H9 (cell line): ENCODE measurements at regions not wholly inside any gene's neighbourhood (a gene's known extent, or its start where the extent isn't known, plus 50 kb on each side); places are given as distances from the start of the nearest gene placed in this dataset.

ENCODE experiments used
- DNase-seq: peaks from one replicate; pipeline ENCODE4 v3.0.0-alpha.2; 2017
- H2AFZ ChIP-seq: one replicate; pipeline ENCODE4 v1.6.1; 2013; ENCODE audit warnings: mild to moderate bottlenecking, low read length, control low read depth, moderate library complexity
- H2AK5ac ChIP-seq: 2 replicates; pipeline ENCODE4 v1.6.1; 2013; ENCODE audit warnings: low read length, control low read depth, mixed read lengths; ENCODE audit not compliant: insufficient read length
- H2BK120ac ChIP-seq: one replicate; pipeline ENCODE4 v1.6.1; 2013; ENCODE audit warnings: low read depth, mild to moderate bottlenecking, low read length, control low read depth, inconsistent platforms; ENCODE audit not compliant: poor library complexity, severe bottlenecking
- H2BK12ac ChIP-seq: 2 replicates; pipeline ENCODE4 v1.6.1; 2013; ENCODE audit warnings: low read length, control low read depth, mixed read lengths, low read depth; ENCODE audit not compliant: insufficient read length
- H2BK15ac ChIP-seq: 2 replicates; pipeline ENCODE4 v1.6.1; 2013; ENCODE audit warnings: low read depth, low read length, control low read depth
- H2BK20ac ChIP-seq: one replicate; pipeline ENCODE4 v1.6.1; 2013; ENCODE audit warnings: low read depth, mild to moderate bottlenecking, low read length, control low read depth, inconsistent platforms; ENCODE audit not compliant: poor library complexity, severe bottlenecking
- H2BK5ac ChIP-seq: 2 replicates; pipeline ENCODE4 v1.6.1; 2013; ENCODE audit warnings: low read length, control low read depth, mixed read lengths; ENCODE audit not compliant: insufficient read length
- H3K14ac ChIP-seq: 2 replicates; pipeline ENCODE4 v1.6.1; 2013; ENCODE audit warnings: low read length, control low read depth; ENCODE audit not compliant: insufficient read depth
- H3K18ac ChIP-seq: 2 replicates; pipeline ENCODE4 v1.6.1; 2013; ENCODE audit warnings: low read depth, mild to moderate bottlenecking, mixed read lengths, low read length, control low read depth; ENCODE audit not compliant: insufficient read length
- H3K23ac ChIP-seq: 2 replicates; pipeline ENCODE4 v1.6.1; 2013; ENCODE audit warnings: low read length, control low read depth, mixed read lengths, low read depth; ENCODE audit not compliant: insufficient read length
- H3K23me2 ChIP-seq: 2 replicates; pipeline ENCODE4 v1.6.1; 2013; ENCODE audit warnings: low read depth, mild to moderate bottlenecking, mixed read lengths, low read length, control low read depth; ENCODE audit not compliant: insufficient read length, poor library complexity, severe bottlenecking
- H3K27ac ChIP-seq: 2 replicates; pipeline ENCODE4 v1.5.1; 2013; ENCODE audit warnings: low read length, control low read depth, mixed read lengths, low read depth; ENCODE audit not compliant: insufficient read length
- H3K27me3 ChIP-seq: 2 replicates; pipeline ENCODE4 v1.6.1; 2013; ENCODE audit warnings: low read length, control low read depth, inconsistent platforms; ENCODE audit not compliant: insufficient read depth
- H3K4ac ChIP-seq: 2 replicates; pipeline ENCODE4 v1.6.1; 2013; ENCODE audit warnings: low read depth, mild to moderate bottlenecking, control low read depth, inconsistent platforms, low read length, moderate library complexity
- H3K4me1 ChIP-seq: 2 replicates; pipeline ENCODE4 v1.6.1; 2013; ENCODE audit warnings: low read length, control low read depth, inconsistent platforms; ENCODE audit not compliant: insufficient read depth
- H3K4me2 ChIP-seq: 2 replicates; pipeline ENCODE4 v1.6.1; 2013; ENCODE audit warnings: low read length, control low read depth, mixed read lengths; ENCODE audit not compliant: insufficient read length, insufficient read depth
- H3K56ac ChIP-seq: 2 replicates; pipeline ENCODE4 v1.6.1; 2013; ENCODE audit warnings: low read depth, mild to moderate bottlenecking, mixed read lengths, low read length, control low read depth; ENCODE audit not compliant: insufficient read length
- H3K79me1 ChIP-seq: 2 replicates; pipeline ENCODE4 v1.6.1; 2013; ENCODE audit warnings: low read depth, mild to moderate bottlenecking, moderate library complexity, low read length, control low read depth, inconsistent platforms; ENCODE audit not compliant: insufficient read depth, poor library complexity, severe bottlenecking
- H3K79me2 ChIP-seq: 2 replicates; pipeline ENCODE4 v1.6.1; 2013; ENCODE audit warnings: low read length, control low read depth, inconsistent platforms; ENCODE audit not compliant: insufficient read depth
- H3K9ac ChIP-seq: 2 replicates; pipeline ENCODE4 v1.6.1; 2013; ENCODE audit warnings: low read length, control low read depth, mixed read lengths; ENCODE audit not compliant: insufficient read length; ENCODE audit errors: extremely low read depth
- H3K9me3 ChIP-seq: one replicate; pipeline ENCODE4 v1.6.1; 2013; ENCODE audit warnings: low read depth, low read length, inconsistent platforms; ENCODE audit not compliant: control insufficient read depth
- H3T11ph ChIP-seq: one replicate; pipeline ENCODE4 v1.6.1; 2013; ENCODE audit warnings: mild to moderate bottlenecking, low read length, control low read depth, inconsistent platforms
- H4K20me1 ChIP-seq: one replicate; pipeline ENCODE4 v1.6.1; 2013; ENCODE audit not compliant: control insufficient read depth, insufficient read length, insufficient read depth
- H4K5ac ChIP-seq: 2 replicates; pipeline ENCODE4 v1.6.1; 2013; ENCODE audit warnings: low read depth, mild to moderate bottlenecking, mixed read lengths, low read length, control low read depth; ENCODE audit not compliant: insufficient read length
- H4K8ac ChIP-seq: replicated peaks from 2 replicates; pipeline ENCODE4 v1.6.1; 2013; ENCODE audit warnings: low read length, control low read depth, mixed read lengths, low read depth; ENCODE audit not compliant: insufficient read length
- H4K91ac ChIP-seq: 2 replicates; pipeline ENCODE4 v1.6.1; 2013; ENCODE audit warnings: low read depth, mild to moderate bottlenecking, moderate library complexity, mixed read lengths, low read length, control low read depth; ENCODE audit not compliant: insufficient read length
- H3K27ac Mint-ChIP-seq, 3 experiments: 2 replicates in 2 of 3; 3 replicates in 1 of 3; pipeline ENCODE4 v1.8.0; 2020 to 2021; ENCODE audit warnings: mixed read lengths in 3 of 3, mild to moderate bottlenecking in 1 of 3, moderate library complexity in 1 of 3
- H3K27me3 Mint-ChIP-seq: 2 replicates; pipeline ENCODE4 v1.8.0; 2021; ENCODE audit warnings: low read depth, mild to moderate bottlenecking, moderate library complexity, mixed read lengths
- H3K36me3 Mint-ChIP-seq, 3 experiments: 2 replicates in 2 of 3; 3 replicates in 1 of 3; pipeline ENCODE4 v1.8.0; 2020 to 2021; ENCODE audit warnings: low read depth in 3 of 3, mixed read lengths in 3 of 3; ENCODE audit not compliant: insufficient read depth in 1 of 3
- H3K4me1 Mint-ChIP-seq, 2 experiments: 2 replicates each; pipeline ENCODE4 v1.8.0; 2020; ENCODE audit warnings: mixed read lengths in 2 of 2
- H3K4me3 Mint-ChIP-seq, 2 experiments: 2 replicates in 1 of 2; 3 replicates in 1 of 2; pipeline ENCODE4 v1.8.0; 2020 to 2021; ENCODE audit warnings: mild to moderate bottlenecking in 2 of 2, mixed read lengths in 2 of 2, moderate library complexity in 1 of 2
- H3K9me3 Mint-ChIP-seq, 2 experiments: 2 replicates in 1 of 2; 3 replicates in 1 of 2; pipeline ENCODE4 v1.8.0; 2020; ENCODE audit warnings: mild to moderate bottlenecking in 2 of 2, mixed read lengths in 2 of 2, moderate library complexity in 1 of 2
- WGBS: extraction: QIAGEN DNeasy Blood & Tissue Kit; methylation state at CpG from one replicate; pipeline ENCODE4 v1.1.7; 2013; ENCODE audit warnings: missing lambda C conversion rate, low lambda C conversion rate, mixed read lengths; ENCODE audit not compliant: insufficient read length; ENCODE audit errors: extremely low coverage; 5-methylcytosine and 5-hydroxymethylcytosine counted together
- TF ChIP-seq, protein P1 (sequence below): fragments of 200-600 bp; sonication (generic); conservative IDR thresholded peaks from 3 replicates; pipeline ENCODE4 v1.8.0; 2021; ENCODE audit warnings: antibody characterized with exemption, mild to moderate bottlenecking

DNA sequence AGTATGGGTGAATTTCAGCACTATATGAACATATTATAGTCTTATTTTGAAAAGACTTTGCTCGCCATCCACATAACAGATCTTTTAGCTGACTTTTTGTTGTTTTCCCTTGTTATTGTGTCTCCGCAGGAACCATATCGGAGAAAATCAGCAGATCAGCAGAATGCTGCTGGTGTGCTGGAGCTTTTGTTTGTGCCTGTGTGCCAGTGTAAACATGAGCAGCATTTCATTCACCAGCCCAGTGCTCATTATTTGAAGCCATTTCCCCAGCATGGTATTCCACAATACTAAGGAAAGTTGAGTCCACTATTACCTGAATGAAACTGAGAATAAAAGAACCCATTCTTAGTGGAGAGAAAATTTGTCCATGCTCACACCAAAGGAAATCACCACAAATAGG, 261.8 kb upstream of the ARX start:
- Histone ChIP-seq H3K14ac (no peak overlapping the region), H3K27me3 (no peaks in the 10 kb centered on the region), H3K27ac (no peak overlapping the region), H4K5ac (no peak overlapping the region), H2BK15ac (no peak overlapping the region), H4K91ac (no peak overlapping the region), H2AK5ac (no peak overlapping the region), H4K8ac (no peak overlapping the region), H2AFZ (no peak overlapping the region), H3K9me3 (no peaks in the 10 kb centered on the region), H2BK5ac (no peak overlapping the region), H3K56ac (no peak overlapping the region), H3K4ac (no peak overlapping the region), H4K20me1 (no peaks in the 10 kb centered on the region), H2BK20ac (no peak overlapping the region), H3K79me2 (no peaks in the 10 kb centered on the region), H2BK120ac (no peak overlapping the region), H3K79me1 (no peaks in the 10 kb centered on the region), H3K23ac (no peak overlapping the region), H2BK12ac (no peak overlapping the region), H3K18ac (no peak overlapping the region), H3K9ac (no peak overlapping the region), H3K23me2 (no peaks in the 10 kb centered on the region), H3K4me1 (no peaks in the 10 kb centered on the region), H3T11ph (no peak overlapping the region), H3K4me2 (no peak overlapping the region)
- Mint-ChIP-seq H3K9me3 (peaks cover 32 to 42% of the 10 kb centered on the region in 2 experiments), H3K27ac (no peak overlapping the region), H3K36me3 (no peaks in the 10 kb centered on the region), H3K4me3 (no peak overlapping the region), H3K4me1 (peaks cover 0 to 13% of the 10 kb centered on the region in 2 experiments; a peak in 2 of 4 replicates), H3K27me3 (no peaks in the 10 kb centered on the region)
- TF ChIP-seq, protein P1, sequence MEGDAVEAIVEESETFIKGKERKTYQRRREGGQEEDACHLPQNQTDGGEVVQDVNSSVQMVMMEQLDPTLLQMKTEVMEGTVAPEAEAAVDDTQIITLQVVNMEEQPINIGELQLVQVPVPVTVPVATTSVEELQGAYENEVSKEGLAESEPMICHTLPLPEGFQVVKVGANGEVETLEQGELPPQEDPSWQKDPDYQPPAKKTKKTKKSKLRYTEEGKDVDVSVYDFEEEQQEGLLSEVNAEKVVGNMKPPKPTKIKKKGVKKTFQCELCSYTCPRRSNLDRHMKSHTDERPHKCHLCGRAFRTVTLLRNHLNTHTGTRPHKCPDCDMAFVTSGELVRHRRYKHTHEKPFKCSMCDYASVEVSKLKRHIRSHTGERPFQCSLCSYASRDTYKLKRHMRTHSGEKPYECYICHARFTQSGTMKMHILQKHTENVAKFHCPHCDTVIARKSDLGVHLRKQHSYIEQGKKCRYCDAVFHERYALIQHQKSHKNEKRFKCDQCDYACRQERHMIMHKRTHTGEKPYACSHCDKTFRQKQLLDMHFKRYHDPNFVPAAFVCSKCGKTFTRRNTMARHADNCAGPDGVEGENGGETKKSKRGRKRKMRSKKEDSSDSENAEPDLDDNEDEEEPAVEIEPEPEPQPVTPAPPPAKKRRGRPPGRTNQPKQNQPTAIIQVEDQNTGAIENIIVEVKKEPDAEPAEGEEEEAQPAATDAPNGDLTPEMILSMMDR: no peak
- no peak for DNase-seq
- WGBS: no CpG with 5 or more reads among the region's 3 CpGs
